Body of pancreas (tissue), 4 donors: ENCODE measurements at regions not wholly inside any gene's neighbourhood (a gene's known extent, or its start where the extent isn't known, plus 50 kb on each side); places are given as distances from the start of the nearest gene placed in this dataset.

Source experiments
- ATAC-seq: fragments of 150-250 bp; one replicate; pipeline ENCODE4 v1.9.1; 2016
- DNase-seq, 4 donors: peaks; one replicate each; pipeline ENCODE4 v3.0.0-alpha.2; 2019
- H3K27ac ChIP-seq, 4 donors: fragments of 200-600 bp; sonication (generic); 1 replicate in 3 of 4; 2 replicates in 1 of 4; pipeline versions ENCODE4 v1.5.1 to v1.6.1; 2016 to 2019; ENCODE audit warnings: mild to moderate bottlenecking in 1 of 4, mixed read lengths in 1 of 4, moderate library complexity in 1 of 4
- H3K27me3 ChIP-seq, 2 donors: fragments of 200-600 bp; sonication (generic); one replicate each; pipeline ENCODE4 v1.6.0; 2016; ENCODE audit warnings: mild to moderate bottlenecking in 1 of 2
- H3K36me3 ChIP-seq, 2 donors: fragments of 200-600 bp; sonication (generic); replicated peaks in 1 of 2; 2 replicates each; pipeline ENCODE4 v1.5.1; 2016; ENCODE audit warnings: low read depth in 2 of 2; ENCODE audit not compliant: insufficient read depth in 1 of 2
- H3K4me1 ChIP-seq: fragments of 200-600 bp; sonication (generic); one replicate; pipeline ENCODE4 v1.6.0; 2016
- H3K4me3 ChIP-seq, 2 donors: fragments of 200-600 bp; sonication (generic); 1 replicate in 1 of 2; 2 replicates in 1 of 2; pipeline ENCODE4 v1.5.1; 2016 to 2019
- H3K9me3 ChIP-seq, 3 donors: fragments of 200-600 bp; sonication (generic); 1 replicate in 2 of 3; 2 replicates in 1 of 3; pipeline ENCODE4 v1.5.1; 2016
- POLR2A ChIP-seq, 3 donors: fragments of 450-650 bp; IDR thresholded peaks; one replicate each; pipeline ENCODE4 v1.6.1; 2016; ENCODE audit warnings: antibody characterized with exemption in 3 of 3, mild to moderate bottlenecking in 2 of 3
- WGBS, 2 donors: methylation state at CpG; one replicate each; pipeline ENCODE4 v1.1.5; 2017; 5-methylcytosine and 5-hydroxymethylcytosine counted together
- intact Hi-C: fragments of 100-400 bp; cut with DNase I; formaldehyde crosslinking; loops from one replicate; pipeline ENCODE4 v1.15.1; 2023
- TF ChIP-seq, protein P1 (sequence below), 7 experiments: fragments of 450-650 bp in 4 of 7; fragments of 200-600 bp in 3 of 7; sonication (generic) in 3 of 7; IDR thresholded peaks; one replicate each; pipeline ENCODE4 v1.5.1; 2016 to 2019; ENCODE audit warnings: antibody characterized with exemption in 7 of 7

DNA sequence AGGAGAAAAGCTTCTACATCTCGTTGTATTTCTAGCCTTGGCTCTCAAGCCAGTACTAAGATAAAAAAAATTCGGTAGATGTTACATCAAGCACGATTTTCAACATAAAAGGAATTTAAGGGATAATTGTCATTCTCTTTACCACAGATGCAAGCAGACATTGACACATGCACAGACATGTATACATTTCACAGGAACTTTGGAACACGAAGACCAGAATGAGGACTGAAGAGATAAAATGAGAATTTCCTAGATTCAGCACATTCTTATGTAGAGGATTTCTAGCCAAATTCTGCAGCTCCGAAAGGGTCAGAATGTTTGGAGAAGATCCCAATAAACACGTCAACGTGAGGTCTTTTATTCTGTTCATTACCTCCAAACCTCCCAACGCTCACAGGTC lies 284.5 kb upstream of the ARGLU1 start:
- Histone ChIP-seq H3K9me3 (no peaks in the 10 kb centered on the region), H3K27me3 (no peaks in the 10 kb centered on the region), H3K36me3 (no peaks in the 10 kb centered on the region), H3K27ac (no peak overlapping the region), H3K4me1 (no peaks in the 10 kb centered on the region), H3K4me3 (no peak overlapping the region)
- ATAC-seq: no peak
- intact Hi-C loops: no loop called here
- WGBS, 2 donors: 75 to 78% methylated on average over 8 of the region's 8 CpGs
- TF ChIP-seq, protein P1, sequence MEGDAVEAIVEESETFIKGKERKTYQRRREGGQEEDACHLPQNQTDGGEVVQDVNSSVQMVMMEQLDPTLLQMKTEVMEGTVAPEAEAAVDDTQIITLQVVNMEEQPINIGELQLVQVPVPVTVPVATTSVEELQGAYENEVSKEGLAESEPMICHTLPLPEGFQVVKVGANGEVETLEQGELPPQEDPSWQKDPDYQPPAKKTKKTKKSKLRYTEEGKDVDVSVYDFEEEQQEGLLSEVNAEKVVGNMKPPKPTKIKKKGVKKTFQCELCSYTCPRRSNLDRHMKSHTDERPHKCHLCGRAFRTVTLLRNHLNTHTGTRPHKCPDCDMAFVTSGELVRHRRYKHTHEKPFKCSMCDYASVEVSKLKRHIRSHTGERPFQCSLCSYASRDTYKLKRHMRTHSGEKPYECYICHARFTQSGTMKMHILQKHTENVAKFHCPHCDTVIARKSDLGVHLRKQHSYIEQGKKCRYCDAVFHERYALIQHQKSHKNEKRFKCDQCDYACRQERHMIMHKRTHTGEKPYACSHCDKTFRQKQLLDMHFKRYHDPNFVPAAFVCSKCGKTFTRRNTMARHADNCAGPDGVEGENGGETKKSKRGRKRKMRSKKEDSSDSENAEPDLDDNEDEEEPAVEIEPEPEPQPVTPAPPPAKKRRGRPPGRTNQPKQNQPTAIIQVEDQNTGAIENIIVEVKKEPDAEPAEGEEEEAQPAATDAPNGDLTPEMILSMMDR (IDR thresholded peaks at IDR 0.05): no peak
- no peak for TF ChIP-seq POLR2A (IDR thresholded peaks at IDR 0.05)
- no peak for DNase-seq

DNA sequence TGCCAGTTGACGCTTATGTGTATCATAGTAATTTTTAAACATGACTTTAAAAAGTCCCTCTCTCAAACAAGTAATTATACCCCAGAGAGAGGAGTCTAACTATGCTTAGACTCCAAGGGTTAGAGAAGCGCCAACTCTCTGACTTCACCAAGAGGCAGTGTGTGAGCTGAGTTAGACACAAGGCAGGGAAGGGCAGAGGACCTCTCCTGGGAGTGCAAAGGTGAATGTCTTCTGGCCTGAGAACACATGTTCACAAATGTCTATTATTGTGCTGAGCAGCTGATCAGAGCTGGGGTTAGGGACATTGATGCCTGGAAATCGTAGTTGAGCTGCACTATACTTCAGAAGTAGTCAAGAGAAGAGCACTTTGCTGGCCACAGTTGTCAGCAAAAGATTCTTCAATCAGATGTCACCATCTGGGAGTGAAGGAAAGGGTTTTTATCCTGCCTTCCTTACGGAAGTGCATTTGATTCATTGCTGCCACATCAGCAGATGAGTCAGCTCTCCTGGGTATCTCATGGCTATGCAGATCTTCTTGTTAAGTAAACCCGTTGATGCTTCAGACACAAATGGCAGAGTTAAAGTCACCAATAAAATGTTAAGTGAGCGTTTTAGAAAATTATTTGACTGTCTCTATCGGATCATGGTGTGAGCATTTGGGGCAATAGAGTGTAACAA lies 283.2 kb upstream of the ARGLU1 start:
- no peaks in the 10 kb centered on the region for H3K27me3 ChIP-seq
- no peaks in the 10 kb centered on the region for H3K4me1 ChIP-seq
- intact Hi-C loops: no loop called here
- ATAC-seq (no peak), DNase-seq (no peak)
- no peak overlapping the region for H3K4me3 ChIP-seq
- TF ChIP-seq POLR2A (IDR thresholded peaks at IDR 0.05): no peak
- TF ChIP-seq, protein P1 (IDR thresholded peaks at IDR 0.05): no peak
- no peak overlapping the region for H3K27ac ChIP-seq
- WGBS, 2 donors: 80 to 88% methylated on average over 7 of the region's 7 CpGs
- no peaks in the 10 kb centered on the region for H3K36me3 ChIP-seq
- no peaks in the 10 kb centered on the region for H3K9me3 ChIP-seq

DNA sequence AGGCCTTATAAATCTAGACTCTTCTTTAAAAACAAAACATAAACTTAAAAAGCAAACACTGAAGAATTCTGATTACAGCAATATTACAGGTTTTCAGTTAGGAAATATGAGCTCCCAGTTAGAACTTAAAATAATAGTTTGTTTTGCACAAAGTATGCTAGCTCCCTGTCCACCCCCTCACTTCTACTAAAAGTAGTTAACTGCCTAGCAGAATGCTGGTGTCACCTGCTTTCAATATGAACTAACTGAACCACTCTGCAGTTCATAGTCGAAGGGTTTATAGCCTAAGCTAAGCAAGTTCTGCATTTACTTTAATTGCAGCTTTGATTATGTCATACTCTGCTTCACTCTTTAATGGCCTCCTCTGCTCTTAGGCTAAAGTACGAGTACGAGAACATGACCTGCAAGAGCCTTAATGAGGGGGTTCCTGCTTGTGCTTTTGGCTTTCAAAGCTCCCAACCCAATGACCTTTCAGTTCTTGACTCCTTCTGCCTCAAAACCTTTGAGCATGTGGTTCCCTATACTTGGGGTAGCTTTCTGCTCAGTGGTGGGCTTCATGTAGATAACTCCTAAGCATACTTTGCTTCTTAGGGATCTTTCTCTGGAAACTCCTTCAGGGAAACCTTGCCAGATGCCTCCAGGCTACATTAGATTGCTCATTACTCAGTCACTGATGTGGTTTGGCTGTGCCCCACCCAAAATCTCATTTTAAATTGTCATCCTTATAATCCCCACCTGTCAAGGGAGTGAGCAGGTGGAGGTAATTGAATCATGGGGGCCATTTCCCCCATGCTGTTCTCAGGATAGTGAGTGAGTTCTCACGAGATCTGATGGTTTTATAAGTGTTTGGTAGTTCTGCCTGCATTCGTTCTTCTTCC lies 278.9 kb upstream of the ARGLU1 start:
- Histone ChIP-seq H3K4me3 (no peak overlapping the region), H3K27ac (no peak overlapping the region), H3K36me3 (no peaks in the 10 kb centered on the region), H3K27me3 (no peaks in the 10 kb centered on the region), H3K9me3 (no peaks in the 10 kb centered on the region), H3K4me1 (no peaks in the 10 kb centered on the region)
- DNase-seq (no peak), ATAC-seq (no peak)
- 83 to 90% methylated on average over 5 of the region's 5 CpGs for WGBS, 2 donors
- no peak for TF ChIP-seq POLR2A (IDR thresholded peaks at IDR 0.05)
- TF ChIP-seq, protein P1 (IDR thresholded peaks at IDR 0.05): no peak
- intact Hi-C loops: no loop called here

GRCh38 chr13:106836186-106836802 lies 268.4 kb upstream of the ARGLU1 start:
- Histone ChIP-seq H3K27ac (peak overlapping the region in 2 of 4 donors; percentile 12 to 31), H3K4me1 (peaks cover 17% of the 10 kb centered on the region), H3K4me3 (no peak overlapping the region), H3K9me3 (no peaks in the 10 kb centered on the region), H3K27me3 (no peaks in the 10 kb centered on the region), H3K36me3 (no peaks in the 10 kb centered on the region)
- ATAC-seq: no peak
- DNase-seq: no peak
- intact Hi-C loops: no loop called here
- WGBS, 2 donors: 28 to 29% methylated on average over 4 of the region's 4 CpGs
- TF ChIP-seq, protein P1 (IDR thresholded peaks at IDR 0.05): no peak
- TF ChIP-seq POLR2A (IDR thresholded peaks at IDR 0.05): no peak
